Vagina (tissue), 2 donors: ENCODE measurements at regions not wholly inside any gene's neighbourhood (a gene's known extent, or its start where the extent isn't known, plus 50 kb on each side); places are given as distances from the start of the nearest gene placed in this dataset.

Experiments
- POLR2A ChIP-seq, 2 donors: fragments of 450-650 bp; IDR thresholded peaks; one replicate each; pipeline ENCODE4 v1.6.1; 2017; ENCODE audit warnings: antibody characterized with exemption in 2 of 2, mild to moderate bottlenecking in 2 of 2, moderate library complexity in 2 of 2
- POLR2AphosphoS5 ChIP-seq, 2 donors: sonication (generic); formaldehyde crosslinking; IDR thresholded peaks; one replicate each; pipeline ENCODE4 v1.9.0; 2017; ENCODE audit warnings: antibody characterized with exemption in 2 of 2, mild to moderate bottlenecking in 2 of 2, low read depth in 1 of 2; ENCODE audit not compliant: insufficient read depth in 1 of 2
- TF ChIP-seq, protein P1 (sequence below), 3 experiments: fragments of 450-650 bp in 2 of 3; fragments of 200-600 bp in 1 of 3; sonication (generic) in 1 of 3; IDR thresholded peaks; one replicate each; pipeline ENCODE4 v1.5.1; 2017 to 2019; ENCODE audit warnings: antibody characterized with exemption in 3 of 3, mild to moderate bottlenecking in 2 of 3, moderate library complexity in 2 of 3

DNA sequence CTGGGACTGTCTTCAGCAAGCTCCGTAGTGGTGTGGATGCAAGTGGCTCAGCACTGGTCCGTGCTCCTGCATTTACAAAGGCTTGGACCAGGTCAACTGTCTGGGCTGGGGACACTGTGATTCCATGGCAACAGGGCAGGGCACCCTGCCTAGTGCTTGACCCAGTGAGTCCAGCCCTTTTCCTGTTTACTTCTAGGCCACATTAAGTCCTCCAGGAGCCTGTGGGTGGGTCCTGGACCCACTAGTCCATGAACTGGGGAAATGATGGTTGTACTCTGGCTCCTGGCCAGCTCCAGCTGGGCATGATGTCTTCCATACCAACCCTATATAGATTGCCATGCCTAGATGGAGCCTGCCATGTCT, 152.0 kb downstream of the RPS24 start:
- TF ChIP-seq, protein P1, sequence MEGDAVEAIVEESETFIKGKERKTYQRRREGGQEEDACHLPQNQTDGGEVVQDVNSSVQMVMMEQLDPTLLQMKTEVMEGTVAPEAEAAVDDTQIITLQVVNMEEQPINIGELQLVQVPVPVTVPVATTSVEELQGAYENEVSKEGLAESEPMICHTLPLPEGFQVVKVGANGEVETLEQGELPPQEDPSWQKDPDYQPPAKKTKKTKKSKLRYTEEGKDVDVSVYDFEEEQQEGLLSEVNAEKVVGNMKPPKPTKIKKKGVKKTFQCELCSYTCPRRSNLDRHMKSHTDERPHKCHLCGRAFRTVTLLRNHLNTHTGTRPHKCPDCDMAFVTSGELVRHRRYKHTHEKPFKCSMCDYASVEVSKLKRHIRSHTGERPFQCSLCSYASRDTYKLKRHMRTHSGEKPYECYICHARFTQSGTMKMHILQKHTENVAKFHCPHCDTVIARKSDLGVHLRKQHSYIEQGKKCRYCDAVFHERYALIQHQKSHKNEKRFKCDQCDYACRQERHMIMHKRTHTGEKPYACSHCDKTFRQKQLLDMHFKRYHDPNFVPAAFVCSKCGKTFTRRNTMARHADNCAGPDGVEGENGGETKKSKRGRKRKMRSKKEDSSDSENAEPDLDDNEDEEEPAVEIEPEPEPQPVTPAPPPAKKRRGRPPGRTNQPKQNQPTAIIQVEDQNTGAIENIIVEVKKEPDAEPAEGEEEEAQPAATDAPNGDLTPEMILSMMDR (IDR thresholded peaks at IDR 0.05), result no peak
- TF ChIP-seq POLR2A (IDR thresholded peaks at IDR 0.05) (no peak), POLR2AphosphoS5 (IDR thresholded peaks at IDR 0.05; ENCODE audit: insufficient read depth in 1 of 2, low read depth in 1 of 2) (no peak)
